Mucosa of gallbladder (tissue), 1 donor: ENCODE measurements at regions not wholly inside any gene's neighbourhood (a gene's known extent, or its start where the extent isn't known, plus 50 kb on each side); places are given as distances from the start of the nearest gene placed in this dataset.
"Not testable (repeated sequence)": the region's sequence is repeated elsewhere in the genome, so short reads cannot be mapped to it uniquely, and the experiment has no call there.

Source experiments
- DNase-seq: peaks from one replicate; pipeline ENCODE4 v3.0.0-alpha.2; 2020; ENCODE audit warnings: low spot score
- donor health status: DM: no; HTN: no; CAD: no.

DNA sequence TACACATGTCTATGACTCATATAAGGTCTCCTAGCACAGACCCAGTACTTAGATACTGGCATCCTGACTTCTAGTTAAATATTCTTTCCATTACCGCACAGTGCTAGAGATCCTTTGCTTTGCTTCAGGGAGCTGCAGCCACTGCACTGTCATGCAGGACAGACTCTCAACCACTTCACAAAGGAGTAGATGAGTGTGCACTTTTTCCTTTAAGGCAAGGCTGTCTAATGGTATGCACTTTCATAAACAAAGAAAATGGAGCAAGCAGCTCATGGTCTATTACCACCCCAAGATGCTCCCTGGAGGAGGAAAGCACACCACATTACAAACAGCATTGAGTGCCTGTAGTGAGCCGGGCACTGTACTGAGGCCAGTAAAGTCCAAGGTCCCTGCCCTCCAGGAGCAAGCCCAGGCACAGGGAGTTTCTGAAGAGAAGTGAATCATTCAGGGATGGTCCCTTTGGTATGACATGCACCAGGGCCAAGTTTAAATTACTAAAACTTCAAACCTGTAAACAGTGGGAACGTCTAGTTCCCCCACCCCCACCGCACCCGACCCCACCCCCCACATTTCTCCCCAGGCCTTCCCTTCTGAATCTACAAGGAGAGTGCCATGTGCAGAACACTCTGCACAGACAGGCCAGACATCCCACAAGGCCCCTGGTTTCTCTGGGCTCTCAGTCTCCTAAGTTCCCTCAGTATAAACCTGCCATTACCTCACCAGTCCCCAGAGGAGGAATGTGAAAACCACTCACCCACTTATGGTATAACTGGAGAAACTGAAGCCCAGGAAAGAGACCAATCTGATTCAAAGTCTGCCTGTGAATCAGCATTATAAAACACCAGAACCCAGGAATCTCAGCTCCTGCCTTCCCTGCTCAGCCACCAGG, 107.8 kb upstream of the BCL6 start:
- peak; percentile 36 for DNase-seq

DNA sequence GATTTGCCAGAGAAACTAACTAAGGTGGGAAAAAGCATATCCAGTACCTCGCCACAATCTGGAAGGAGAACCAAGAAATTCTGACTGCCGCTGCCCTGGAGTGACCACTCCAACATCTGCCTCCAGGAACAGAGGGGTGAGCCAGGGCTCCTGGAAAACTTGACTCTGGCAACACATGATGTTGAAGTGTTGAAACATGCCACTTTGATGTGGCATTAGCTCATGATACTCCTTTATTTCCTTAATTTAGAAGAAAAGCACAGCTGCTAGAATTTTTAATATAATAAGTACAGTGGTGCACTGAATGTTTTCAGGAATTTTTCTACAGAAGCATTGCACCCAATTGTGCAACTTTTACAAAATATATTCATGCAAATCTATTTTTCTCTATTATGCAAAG, 109.9 kb upstream of the BCL6 start:
- DNase-seq = no peak

DNA sequence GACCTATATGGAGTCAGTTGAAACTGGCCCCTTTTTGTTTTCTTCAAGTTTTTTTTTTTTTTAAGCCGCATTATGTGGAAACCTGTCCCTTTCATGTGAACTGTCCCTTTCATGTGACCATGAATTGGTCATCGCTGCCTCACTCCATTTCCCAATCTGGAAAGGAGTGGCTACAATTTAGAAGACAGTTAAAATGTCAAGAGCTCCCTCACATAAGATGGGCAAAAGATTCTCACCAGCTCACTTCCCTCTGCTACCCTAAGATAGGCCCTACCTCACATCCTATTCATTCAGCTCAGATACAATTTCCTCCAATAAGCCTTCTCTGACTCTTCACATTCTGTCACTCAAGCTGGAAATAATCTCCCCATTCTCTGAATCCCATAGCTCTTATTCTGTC, 111.3 kb upstream of the BCL6 start:
- no peak for DNase-seq

DNA sequence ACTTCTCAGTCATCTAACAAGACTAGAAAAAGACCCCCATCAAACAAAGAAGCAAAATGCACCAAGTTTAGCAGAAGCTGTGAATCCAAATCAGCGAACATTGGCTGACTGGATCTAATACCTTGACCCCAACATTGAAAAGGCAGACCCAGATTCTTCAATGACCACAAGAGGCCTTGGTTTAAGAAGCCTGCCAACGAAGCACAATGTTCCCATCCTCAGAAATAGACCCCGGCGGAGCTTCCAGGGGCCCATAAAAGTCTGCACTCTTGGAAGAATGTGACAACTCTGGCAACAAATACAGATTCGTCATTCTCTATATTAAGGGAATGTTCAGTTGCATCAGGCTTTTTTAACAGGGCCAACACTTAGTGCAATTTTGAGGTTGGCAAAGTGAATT, 112.8 kb upstream of the BCL6 start:
- DNase-seq = no peak

DNA sequence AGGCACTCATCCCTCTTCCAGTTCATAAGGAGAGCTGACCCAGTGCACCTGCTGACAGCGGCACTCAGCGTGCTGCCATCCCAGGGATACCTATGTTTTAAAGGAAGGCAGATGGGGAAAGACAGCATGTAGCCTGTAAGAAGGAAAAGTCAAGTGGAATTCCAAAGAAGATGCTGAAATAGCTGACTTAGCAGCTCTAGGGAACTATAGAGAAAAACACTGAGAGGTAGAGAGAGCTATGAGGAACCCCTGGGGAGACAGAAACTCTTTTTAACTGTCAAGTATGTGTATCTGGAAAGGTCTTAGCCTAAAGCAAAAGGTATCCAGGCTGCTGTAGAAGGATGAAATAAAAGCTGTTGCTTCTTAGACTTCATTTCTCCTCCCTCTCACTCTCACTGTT, 113.4 kb upstream of the BCL6 start:
- no peak for DNase-seq

DNA sequence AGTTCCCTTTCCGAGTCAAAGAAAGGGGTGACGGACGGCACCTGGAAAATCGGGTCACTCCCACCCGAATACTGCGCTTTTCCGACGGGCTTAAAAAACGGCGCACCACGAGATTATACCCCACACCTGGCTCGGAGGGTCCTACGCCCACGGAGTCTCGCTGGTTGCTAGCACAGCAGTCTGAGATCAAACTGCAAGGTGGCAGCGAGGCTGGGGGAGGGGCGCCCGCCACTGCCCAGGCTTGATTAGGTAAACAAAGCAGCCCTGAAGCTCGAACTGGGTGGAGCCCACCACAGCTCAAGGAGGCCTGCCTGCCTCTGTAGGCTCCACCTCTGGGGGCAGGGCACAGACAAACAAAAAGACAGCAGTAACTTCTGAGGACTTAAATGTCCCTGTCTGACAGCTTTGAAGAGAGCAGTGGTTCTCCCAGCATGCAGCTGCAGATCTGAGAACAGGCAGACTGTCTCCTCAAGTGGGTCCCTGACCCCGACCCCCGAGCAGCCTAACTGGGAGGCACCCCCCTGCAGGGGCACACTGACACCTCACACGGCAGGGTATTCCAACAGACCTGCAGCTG, 117.5 kb upstream of the BCL6 start:
- not testable (repeated sequence) for DNase-seq

DNA sequence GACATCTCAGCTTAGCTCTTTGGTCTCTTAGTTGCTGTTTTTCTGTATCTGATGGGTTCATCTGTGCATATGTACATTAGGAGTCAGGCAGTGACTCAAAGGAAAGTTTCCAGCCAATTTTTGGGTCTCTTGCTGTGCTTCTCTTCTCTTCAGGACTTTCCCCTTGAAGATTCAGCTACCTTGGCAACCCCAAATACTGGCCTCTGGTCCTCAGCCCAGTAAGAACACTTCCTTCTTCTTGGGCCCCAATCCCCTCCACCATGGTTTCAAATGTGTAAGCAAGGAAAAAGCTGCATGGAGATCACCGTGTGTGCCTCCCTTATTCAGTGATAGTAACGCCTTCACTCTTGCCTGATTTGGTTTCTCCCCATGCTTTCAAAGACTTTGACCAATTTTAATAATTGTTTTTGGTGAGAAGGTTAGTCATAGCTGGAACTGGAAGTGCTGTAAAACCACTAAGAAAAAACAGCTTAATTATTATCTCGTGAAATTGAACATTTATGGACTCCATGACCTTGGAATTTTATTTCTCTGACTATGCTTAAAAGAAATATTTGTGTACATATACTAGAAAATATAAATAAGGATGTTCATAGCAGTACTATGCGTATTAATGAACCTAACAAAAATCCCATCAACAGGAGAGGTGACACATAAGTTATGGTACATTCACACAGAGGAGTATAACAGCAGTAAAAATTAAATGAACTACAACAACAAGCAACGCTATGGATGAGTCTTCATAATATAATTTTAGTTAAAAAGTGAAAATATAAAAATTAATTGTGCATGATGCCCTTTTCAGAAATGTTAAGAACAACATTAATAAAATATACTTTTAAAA, 125.3 kb upstream of the BCL6 start:
- no peak for DNase-seq

DNA sequence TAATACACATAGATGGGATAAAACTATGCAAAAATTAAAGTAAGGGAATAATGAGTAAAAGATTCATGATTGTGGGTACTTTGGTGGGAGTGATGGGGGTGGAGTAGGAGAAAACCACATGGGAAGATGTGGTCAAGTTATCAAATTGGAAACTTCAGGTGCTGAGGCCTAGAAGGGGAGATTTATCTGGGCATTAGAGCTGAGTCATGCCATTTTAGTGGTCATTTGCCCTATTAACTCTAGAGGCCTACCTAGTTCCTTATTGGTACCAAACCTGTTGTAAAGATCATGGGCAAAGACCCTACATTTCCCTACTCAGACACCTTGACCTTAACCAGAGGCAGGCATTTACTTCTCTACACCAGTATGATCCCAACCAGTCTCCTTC, 125.9 kb upstream of the BCL6 start:
- DNase-seq = no peak

DNA sequence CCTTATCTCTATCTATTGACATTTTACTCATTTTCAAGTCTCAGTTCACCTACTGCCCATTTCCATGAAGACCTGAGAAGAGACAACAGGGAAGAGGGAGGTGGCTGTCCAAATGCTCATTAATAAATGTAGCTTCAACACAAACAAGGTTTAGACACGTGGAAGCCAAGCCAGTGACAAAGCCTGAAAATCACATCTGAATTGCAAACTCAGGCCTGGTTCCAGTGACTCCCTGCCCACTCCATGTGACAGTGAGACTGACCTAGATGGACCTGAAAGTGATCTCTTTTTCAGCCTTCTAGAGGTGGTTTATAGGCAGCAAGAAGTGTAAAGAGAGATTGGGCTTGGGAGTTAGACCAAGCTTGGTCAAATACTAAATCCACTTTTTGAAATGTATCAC, 126.6 kb upstream of the BCL6 start:
- DNase-seq = no peak

DNA sequence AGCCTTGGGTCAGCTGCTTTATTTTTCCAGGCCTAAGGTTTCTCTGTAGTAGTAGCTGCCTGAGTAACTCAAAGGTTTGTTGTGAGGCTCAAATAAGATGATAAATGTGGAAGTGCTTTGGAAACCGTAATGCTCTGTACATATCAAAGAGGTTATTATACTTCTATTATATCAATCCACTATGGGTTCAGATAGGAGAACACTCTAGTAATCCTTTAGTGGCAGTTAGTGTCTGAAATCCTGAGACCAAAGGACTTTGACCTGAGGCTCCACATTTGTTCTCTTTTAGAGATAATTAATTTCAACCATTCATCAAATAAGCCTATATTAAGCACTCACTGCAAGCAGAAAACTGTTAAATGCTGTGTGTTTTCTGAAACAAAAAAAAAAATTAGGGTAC, 128.6 kb upstream of the BCL6 start:
- DNase-seq = no peak

DNA sequence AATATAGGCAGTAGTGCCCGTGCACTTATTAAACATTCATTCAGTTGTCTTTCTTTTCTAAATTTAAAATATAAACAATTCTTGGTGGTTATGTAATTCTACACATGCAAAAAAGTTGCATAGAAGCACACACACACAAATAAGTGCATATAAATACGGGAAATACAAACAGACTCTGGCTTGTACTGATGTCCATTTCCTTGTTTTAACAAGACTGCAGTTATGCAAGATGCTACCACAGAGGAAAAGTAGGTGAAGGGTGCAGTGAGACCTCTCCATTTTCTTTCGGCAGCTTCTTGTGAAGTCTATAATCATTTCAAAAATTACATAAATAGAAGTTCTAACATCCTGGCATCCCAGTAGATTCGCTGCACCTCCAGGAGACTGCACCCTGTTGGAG, 130.6 kb upstream of the BCL6 start:
- DNase-seq = no peak

DNA sequence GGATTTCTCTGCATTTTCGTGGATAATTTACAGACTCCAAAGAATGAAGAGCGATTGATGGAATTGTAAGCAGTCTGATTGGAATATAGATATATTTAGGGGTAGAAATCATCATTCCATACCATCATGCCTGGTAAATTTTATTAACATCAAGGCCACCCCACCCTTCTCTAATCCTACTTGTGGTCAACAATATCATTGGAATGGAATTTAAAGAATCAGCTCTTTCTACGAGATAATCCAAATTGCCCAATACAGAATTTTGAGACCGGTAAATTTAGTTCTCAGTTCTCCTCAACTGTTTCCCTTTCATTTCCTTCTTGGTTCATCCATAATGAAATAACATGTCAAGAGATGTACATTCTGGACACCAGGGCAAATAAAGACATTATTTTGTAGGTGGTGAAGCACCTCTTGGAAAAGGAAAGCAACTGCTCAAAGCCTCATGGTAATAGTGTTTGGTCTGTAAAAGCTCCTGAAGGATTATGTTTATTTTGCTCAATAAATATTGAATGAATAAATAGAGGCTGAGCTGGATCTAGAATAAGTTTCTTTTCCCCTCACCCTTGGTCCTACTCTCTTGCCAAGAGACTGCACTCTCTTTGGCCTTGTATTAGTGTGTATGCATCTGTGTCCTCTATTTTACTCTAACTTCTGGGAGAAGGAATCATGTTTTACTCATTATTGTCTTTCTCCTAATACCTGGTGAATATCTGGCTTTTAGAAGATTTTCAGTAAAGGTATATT, 133.7 kb upstream of the BCL6 start:
- DNase-seq = no peak

DNA sequence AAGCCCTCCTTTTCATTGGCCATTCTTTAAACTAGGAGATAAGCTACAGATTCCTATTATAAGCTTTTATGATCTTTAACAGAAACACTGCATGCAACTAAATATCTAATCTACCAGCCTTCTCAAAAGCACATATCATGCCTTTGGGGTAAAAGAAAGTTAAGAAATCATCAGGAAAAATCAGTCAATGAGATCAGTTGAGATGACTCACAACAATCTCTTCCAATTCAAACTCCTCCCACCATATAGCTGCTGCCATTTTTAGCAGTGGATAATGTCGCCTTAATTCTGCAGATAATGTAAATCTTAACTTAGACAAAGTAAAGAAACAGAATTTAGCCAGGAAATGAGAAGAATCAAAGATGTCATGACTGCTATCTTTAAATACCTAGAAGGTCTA, 135.2 kb upstream of the BCL6 start:
- DNase-seq = no peak

DNA sequence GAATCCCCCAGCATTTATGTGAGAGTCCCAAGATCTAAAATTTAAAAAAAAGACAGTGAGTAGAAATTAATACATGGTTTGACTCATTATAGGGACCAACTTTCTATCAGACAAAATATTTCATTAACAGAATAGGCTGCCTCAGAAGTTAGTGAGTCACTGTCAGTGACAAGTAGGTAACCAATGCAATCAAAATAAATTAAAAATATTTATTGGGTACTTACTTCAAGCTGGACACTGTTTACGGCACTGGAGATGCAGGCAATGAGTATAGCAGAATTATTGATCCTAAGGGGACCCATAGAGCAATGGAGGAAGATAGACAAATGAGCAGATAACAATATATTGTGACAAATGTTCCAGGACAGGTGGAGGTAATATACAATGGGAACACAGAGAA, 135.6 kb upstream of the BCL6 start:
- no peak for DNase-seq

DNA sequence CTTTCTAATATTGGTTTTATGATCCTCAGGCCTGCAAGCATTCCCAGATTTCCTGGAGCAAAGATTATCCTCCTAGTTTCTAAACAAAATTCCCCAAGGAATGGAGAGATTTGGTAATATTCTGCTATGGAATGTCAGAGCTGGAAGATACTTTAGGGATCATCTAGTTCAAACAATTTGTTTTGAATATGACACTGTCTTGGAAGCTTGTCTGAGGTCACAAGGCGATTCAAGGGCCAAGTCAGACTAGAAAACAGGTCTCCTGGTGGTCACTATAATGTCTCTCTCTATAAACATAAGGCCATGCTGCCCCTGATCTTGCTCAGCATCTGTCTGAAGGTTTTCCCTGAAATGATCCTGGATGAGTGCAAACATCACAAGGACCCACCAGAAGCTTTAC, 143.4 kb upstream of the BCL6 start:
- no peak for DNase-seq

DNA sequence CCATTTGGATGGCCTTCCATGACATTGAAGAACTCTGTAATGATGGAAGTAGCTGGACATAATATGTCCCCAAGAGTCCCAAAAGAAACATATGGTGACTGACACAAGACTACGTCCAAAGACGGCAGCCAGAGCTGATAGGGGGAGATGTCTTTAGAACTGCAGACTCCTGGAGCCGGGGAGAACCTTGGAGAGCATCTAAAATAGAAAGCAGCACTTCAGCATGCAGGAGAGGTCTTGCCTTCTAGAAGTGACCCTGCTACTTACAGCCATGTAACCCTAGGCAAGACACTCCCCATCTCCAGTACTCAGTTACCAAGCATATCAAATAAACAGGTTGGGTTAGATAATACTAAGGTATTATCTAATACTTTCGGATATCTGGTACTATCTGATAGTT, 143.8 kb upstream of the BCL6 start:
- DNase-seq = no peak

DNA sequence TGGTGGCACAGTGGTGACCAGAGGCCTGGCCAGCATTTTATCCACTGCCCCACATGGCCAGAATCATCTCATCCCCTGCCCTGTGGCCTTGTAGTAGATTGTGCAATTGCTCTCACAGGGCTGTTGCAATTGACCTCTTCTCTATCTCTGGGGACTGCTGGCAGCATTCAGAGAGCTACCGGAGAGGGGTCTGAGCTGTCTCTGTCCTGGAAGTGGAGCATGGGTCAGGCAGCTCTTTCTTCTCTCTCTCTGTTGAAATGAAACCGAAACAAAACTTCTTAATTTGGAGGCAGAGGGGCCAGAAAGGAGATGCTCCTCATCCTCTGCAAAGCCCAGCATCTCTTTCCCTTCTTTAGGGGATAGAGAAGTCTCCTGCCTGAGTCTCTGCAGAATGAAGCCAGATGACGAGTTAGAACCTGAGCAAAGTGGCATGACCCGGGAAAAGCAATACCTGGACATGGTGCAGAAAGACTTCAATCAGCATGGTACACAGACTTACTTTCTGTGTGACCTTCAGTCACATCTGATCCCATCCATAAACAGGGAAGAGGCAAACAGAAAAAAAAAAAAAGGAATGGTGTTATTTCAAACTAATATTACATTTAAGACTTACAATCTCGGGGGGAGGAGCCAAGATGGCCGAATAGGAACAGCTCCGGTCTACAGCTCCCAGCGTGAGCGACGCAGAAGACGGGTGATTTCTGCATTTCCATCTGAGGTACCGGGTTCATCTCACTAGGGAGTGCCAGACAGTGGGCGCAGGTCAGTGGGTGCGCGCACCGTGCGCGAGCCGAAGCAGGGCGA, 144.5 kb upstream of the BCL6 start:
- no peak for DNase-seq

DNA sequence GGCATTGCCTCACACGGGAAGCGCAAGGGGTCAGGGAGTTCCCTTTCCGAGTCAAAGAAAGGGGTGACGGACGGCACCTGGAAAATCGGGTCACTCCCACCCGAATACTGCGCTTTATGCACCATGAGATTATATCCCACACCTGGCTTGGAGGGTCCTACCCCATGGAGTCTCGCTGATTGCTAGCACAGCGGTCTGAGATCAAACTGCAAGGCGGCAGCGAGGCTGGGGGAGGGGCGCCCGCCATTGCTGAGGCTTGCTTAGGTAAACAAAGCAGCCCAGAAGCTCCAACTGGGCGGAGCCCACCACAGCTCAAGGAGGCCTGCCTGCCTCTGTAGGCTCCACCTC, 145.1 kb upstream of the BCL6 start:
- DNase-seq = not testable (repeated sequence)

DNA sequence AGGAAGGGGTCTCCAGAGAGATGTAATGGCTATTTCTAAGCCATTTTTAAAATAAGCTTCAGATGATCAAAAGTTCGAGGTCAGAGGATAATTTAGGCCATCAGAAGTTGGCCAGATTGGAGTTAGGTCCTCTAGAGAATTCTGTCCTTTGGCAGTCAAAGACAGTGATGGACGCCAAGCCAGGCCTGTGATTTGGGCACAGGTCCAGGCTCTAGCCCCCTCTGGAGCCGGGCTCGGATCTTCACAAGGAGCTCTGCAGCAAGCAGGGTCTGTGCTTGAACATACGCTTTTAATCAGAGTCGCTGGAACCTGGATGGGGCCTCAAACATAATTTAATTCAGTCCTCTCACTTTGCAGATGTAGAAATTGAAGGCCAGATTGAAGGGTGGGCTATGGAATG, 151.4 kb upstream of the BCL6 start:
- DNase-seq = no peak

DNA sequence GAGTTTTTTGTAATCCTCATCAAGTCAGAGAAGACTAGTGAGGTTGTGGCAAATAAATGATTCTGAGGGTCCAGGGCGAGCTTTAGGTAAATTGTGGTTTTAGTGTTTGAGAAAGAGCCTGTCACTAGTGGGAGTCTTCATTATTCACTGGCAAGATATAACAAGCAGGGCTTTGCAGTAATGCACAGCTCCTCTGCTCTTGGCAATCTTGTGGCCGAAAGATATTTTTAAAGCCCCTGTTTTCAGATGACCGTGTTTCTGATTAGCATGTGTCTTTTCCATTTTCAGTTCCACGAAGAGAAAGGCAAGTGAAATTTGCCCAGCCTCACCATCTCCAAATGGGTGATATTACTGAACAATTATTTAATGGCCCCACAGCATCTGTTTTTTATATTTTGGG, 154.0 kb upstream of the BCL6 start:
- DNase-seq = no peak

DNA sequence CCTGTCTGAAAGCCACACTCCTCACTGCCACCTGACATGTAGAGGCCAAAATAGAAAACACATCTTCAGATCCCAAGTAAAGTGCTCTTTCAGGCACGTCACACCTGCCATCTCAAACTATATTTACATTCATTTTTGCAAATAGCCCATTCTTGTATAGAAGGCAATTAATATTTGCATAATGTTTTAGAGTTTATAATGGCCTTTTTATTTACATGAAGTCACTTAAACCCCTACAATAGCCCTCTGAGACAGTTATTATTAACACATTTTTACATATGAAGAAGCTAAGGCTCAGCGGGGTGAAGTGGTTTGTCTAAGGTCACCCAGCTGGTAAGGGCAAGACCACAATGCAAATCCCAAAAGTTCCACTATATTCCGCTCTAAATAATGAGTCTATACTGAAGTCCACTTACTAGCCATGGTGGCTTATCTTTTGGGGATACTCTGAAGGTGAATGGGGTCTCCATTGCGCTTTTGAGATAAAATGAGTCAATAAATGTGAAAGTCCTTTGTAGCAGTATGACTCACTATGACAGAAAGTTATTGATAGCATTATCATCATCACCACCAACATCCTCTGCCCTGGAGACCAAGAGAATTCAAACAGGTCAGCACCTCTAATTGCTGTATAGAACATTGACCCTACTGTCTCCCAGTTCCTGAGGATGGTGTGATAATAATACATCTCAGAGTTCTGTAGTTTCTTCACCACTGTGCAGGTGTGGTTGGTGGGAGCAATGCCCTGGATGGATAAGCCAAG, 155.9 kb upstream of the BCL6 start:
- no peak for DNase-seq
